Skeletal muscle tissue (tissue), 3 donors: ENCODE measurements at regions not wholly inside any gene's neighbourhood (a gene's known extent, or its start where the extent isn't known, plus 50 kb on each side); places are given as distances from the start of the nearest gene placed in this dataset.

Experiments used
- H3K27ac ChIP-seq: one replicate; pipeline ENCODE4 v1.7.0; 2013; ENCODE audit warnings: mild to moderate bottlenecking, low read depth, low read length, inconsistent platforms
- H3K27me3 ChIP-seq, 3 donors: one replicate each; pipeline ENCODE4 v1.7.0; 2013; ENCODE audit warnings: low read length in 3 of 3; ENCODE audit not compliant: control insufficient read depth in 3 of 3, insufficient read depth in 3 of 3
- H3K36me3 ChIP-seq, 3 donors: one replicate each; pipeline ENCODE4 v1.7.0; 2013; ENCODE audit warnings: low read length in 3 of 3; ENCODE audit not compliant: control insufficient read depth in 3 of 3, insufficient read depth in 3 of 3
- H3K4me1 ChIP-seq, 3 donors: one replicate each; pipeline ENCODE4 v1.7.0; 2013; ENCODE audit warnings: low read length in 3 of 3, mild to moderate bottlenecking in 3 of 3; ENCODE audit not compliant: control insufficient read depth in 3 of 3, insufficient read depth in 3 of 3
- H3K4me3 ChIP-seq, 3 donors: one replicate each; pipeline ENCODE4 v1.7.0; 2013; ENCODE audit warnings: low read length in 3 of 3
- H3K9ac ChIP-seq, 3 donors: one replicate each; pipeline ENCODE4 v1.7.0; 2013; ENCODE audit warnings: low read length in 3 of 3, mild to moderate bottlenecking in 3 of 3, moderate library complexity in 2 of 3, low read depth in 1 of 3
- H3K9me3 ChIP-seq, 3 donors: one replicate each; pipeline ENCODE4 v1.7.0; 2013; ENCODE audit warnings: low read length in 3 of 3; ENCODE audit not compliant: control insufficient read depth in 3 of 3
- donor health status: Osteomylitis.

GRCh38 chrX:113594123-113594841, 753.7 kb upstream of the AMOT start:
- no peaks in the 10 kb centered on the region for H3K27me3 ChIP-seq
- no peak overlapping the region for H3K4me3 ChIP-seq
- H3K9ac ChIP-seq = no peak overlapping the region
- no peaks in the 10 kb centered on the region for H3K4me1 ChIP-seq
- H3K27ac ChIP-seq = no peak overlapping the region
- no peaks in the 10 kb centered on the region for H3K9me3 ChIP-seq
- H3K36me3 ChIP-seq = no peaks in the 10 kb centered on the region

DNA sequence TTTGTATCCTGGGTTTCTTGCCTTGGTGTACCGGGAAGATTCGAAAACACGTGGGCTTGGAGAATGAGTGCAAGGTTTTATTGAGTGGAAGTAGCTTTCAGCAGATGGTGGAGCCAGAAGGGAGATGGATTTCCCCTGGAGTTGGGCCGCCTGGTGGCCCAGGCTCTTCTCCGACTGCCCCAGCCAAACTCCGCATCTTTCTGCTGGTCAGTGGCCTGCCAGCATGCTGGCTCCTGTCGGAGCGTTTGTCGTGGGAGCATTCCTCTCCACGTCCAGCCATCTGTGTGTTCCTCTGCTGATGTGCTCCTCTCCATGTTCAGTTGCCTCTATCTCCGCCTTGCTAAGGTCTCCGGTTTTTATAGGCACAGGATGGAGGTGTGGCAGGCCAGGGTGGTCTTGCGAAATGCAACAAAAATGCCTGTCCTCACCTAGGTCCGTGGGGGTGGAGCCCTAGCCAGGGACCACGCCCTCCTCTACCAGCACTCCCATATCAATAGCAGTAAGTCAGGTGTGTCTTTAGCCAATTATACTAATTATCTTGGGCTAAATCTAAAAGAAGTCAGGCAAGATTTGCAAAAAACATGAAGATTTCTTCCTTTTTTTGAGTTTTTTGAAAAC, 745.8 kb upstream of the AMOT start:
- peaks cover 0 to 3% (median 0%) of the 10 kb centered on the region in 3 donors for H3K9me3 ChIP-seq
- H3K36me3 ChIP-seq = no peaks in the 10 kb centered on the region
- H3K27ac ChIP-seq = no peak overlapping the region
- no peak overlapping the region for H3K4me3 ChIP-seq
- no peaks in the 10 kb centered on the region for H3K4me1 ChIP-seq
- H3K9ac ChIP-seq = no peak overlapping the region
- H3K27me3 ChIP-seq = no peaks in the 10 kb centered on the region

DNA sequence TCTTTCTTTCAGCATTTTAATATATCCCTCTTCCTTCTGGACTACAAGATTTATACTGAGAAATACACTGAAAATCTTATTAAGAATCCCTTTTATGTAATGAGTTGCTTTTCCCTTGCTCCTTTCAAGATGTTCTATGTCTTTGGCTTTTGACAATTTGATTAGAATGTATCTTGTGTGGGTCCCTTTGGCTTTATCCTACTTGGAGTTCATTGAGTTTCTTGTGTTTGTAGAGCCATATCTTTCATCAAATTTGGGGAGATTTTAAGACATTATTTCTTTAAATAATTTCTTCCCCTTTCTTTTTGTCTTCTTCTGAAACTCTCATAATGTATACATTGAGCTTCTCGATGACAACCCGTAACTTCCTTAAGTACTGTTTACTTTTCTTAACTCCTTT, 739.9 kb upstream of the AMOT start:
- H3K27ac ChIP-seq = no peak overlapping the region
- no peaks in the 10 kb centered on the region for H3K36me3 ChIP-seq
- H3K9ac ChIP-seq = no peak overlapping the region
- H3K9me3 ChIP-seq = peaks cover 0 to 5% (median 0%) of the 10 kb centered on the region in 3 donors
- no peaks in the 10 kb centered on the region for H3K4me1 ChIP-seq
- no peaks in the 10 kb centered on the region for H3K27me3 ChIP-seq
- no peak overlapping the region for H3K4me3 ChIP-seq

- H3K4me1 ChIP-seq = no peaks in the 10 kb centered on the region
- no peak overlapping the region for H3K9ac ChIP-seq
- H3K4me3 ChIP-seq = no peak overlapping the region
- no peaks in the 10 kb centered on the region for H3K36me3 ChIP-seq
- H3K9me3 ChIP-seq = no peaks in the 10 kb centered on the region
- peaks cover 0 to 3% (median 0%) of the 10 kb centered on the region in 3 donors for H3K27me3 ChIP-seq
- no peak overlapping the region for H3K27ac ChIP-seq
Observed at GRCh38 chrX:113558576-113558975, 717.9 kb upstream of the AMOT start.

- Histone ChIP-seq H3K27ac (no peak overlapping the region), H3K27me3 (peaks cover 0 to 7% (median 0%) of the 10 kb centered on the region in 3 donors), H3K4me3 (no peak overlapping the region), H3K9ac (no peak overlapping the region), H3K9me3 (no peaks in the 10 kb centered on the region), H3K4me1 (no peaks in the 10 kb centered on the region), H3K36me3 (no peaks in the 10 kb centered on the region)
Observed at GRCh38 chrX:113551919-113552318, 711.3 kb upstream of the AMOT start.

DNA sequence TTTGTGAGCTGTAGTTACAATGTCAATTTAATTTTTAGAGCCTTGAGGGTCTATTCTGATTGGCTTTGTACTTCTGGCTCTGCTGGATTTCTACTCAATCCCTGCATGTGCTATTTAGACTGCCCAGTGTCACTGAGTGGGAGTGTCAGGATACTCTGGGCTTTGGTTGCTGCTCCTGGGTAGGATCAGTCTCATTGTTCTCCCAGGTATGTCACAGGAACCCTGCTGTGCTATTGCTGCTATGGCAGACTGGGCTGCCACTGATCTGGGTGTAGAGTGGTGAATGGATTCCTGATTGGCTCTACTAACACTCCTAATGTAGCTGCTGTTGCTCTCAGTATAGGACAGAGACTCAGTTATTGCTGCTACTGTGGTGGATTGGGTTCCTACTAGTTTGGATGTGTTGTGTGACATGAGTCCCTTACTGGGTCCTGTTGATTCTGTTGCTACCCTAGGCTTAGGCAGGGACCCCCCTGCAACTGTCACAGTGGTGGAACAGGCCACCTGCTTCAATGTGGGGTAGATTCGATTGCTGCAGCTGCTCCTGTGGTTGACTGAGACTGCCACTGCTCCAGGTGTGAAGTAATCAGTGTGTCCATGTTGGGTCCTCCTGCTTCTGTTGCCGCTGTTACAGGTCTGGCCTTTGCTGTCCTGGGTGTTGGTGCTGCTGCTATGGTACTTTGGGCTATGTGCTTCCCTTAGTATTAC, 707.8 kb upstream of the AMOT start:
- Histone ChIP-seq H3K36me3 (no peaks in the 10 kb centered on the region), H3K27me3 (peaks cover 0 to 7% (median 0%) of the 10 kb centered on the region in 3 donors), H3K4me3 (no peak overlapping the region), H3K9me3 (no peaks in the 10 kb centered on the region), H3K27ac (no peak overlapping the region), H3K4me1 (no peaks in the 10 kb centered on the region), H3K9ac (no peak overlapping the region)

DNA sequence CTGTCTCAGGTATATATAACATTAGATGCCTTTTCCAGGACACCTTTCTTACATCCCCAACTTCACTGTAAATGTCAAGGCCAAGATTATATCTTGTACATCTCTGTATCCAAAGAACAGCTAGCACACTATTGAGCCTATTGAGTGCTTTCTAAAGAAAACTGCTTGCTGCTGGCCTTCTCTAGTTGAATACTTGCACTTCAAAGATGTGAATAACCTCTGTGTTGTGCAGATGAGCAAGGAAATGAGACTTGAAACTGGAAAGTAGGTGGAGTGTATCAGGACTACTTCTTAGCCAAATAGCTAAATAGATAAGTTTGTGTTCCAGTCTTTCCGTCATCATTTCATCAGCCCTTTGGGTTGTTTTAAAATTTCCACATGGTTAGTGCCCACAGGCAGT, 704.4 kb upstream of the AMOT start:
- Histone ChIP-seq H3K4me1 (no peaks in the 10 kb centered on the region), H3K9me3 (no peaks in the 10 kb centered on the region), H3K27ac (no peak overlapping the region), H3K36me3 (no peaks in the 10 kb centered on the region), H3K9ac (no peak overlapping the region), H3K27me3 (peaks cover 0 to 7% (median 0%) of the 10 kb centered on the region in 3 donors), H3K4me3 (no peak overlapping the region)

GRCh38 chrX:113539599-113540356, 699.1 kb upstream of the AMOT start:
- Histone ChIP-seq H3K4me1 (no peaks in the 10 kb centered on the region), H3K9ac (no peak overlapping the region), H3K36me3 (no peaks in the 10 kb centered on the region), H3K9me3 (no peaks in the 10 kb centered on the region), H3K27me3 (no peaks in the 10 kb centered on the region), H3K27ac (no peak overlapping the region), H3K4me3 (no peak overlapping the region)

GRCh38 chrX:113529426-113530013, 688.9 kb upstream of the AMOT start:
- H3K9ac ChIP-seq = no peak overlapping the region
- H3K27ac ChIP-seq = no peak overlapping the region
- H3K36me3 ChIP-seq = no peaks in the 10 kb centered on the region
- H3K9me3 ChIP-seq = no peaks in the 10 kb centered on the region
- H3K27me3 ChIP-seq = no peaks in the 10 kb centered on the region
- H3K4me3 ChIP-seq = no peak overlapping the region
- H3K4me1 ChIP-seq = no peaks in the 10 kb centered on the region
